Liver (tissue), 3 donors: ENCODE measurements at regions not wholly inside any gene's neighbourhood (a gene's known extent, or its start where the extent isn't known, plus 50 kb on each side); places are given as distances from the start of the nearest gene placed in this dataset.

Source experiments
- EGR1 ChIP-seq, 2 donors: IDR thresholded peaks; 2 replicates each; pipeline ENCODE4 v1.6.1; 2016 to 2018; ENCODE audit warnings: antibody characterized with exemption in 2 of 2, low read depth in 2 of 2
- FOXA1 ChIP-seq: IDR thresholded peaks from 2 replicates; pipeline ENCODE4 v1.6.1; 2016; ENCODE audit warnings: antibody characterized with exemption
- FOXA2 ChIP-seq: IDR thresholded peaks from 2 replicates; pipeline ENCODE4 v1.6.1; 2016; ENCODE audit warnings: antibody characterized with exemption
- GABPA ChIP-seq, 2 donors: IDR thresholded peaks in 1 of 2; conservative IDR thresholded peaks in 1 of 2; 2 replicates each; pipeline ENCODE4 v1.6.1; 2016; ENCODE audit warnings: antibody characterized with exemption in 2 of 2, mild to moderate bottlenecking in 1 of 2, moderate library complexity in 1 of 2
- HNF4G ChIP-seq: IDR thresholded peaks from 2 replicates; pipeline ENCODE4 v1.6.1; 2016; ENCODE audit warnings: antibody characterized with exemption
- JUND ChIP-seq, 2 donors: IDR thresholded peaks; 2 replicates each; pipeline ENCODE4 v1.6.1; 2016; ENCODE audit warnings: antibody characterized with exemption in 2 of 2
- RAD21 ChIP-seq, 2 donors: IDR thresholded peaks; 2 replicates each; pipeline ENCODE4 v1.6.1; 2016; ENCODE audit warnings: antibody characterized with exemption in 2 of 2, mild to moderate bottlenecking in 2 of 2
- SP1 ChIP-seq: IDR thresholded peaks from 2 replicates; pipeline ENCODE4 v1.6.1; 2018; ENCODE audit warnings: antibody characterized with exemption, mild to moderate bottlenecking
- TAF1 ChIP-seq: conservative IDR thresholded peaks from 2 replicates; pipeline ENCODE4 v1.6.1; 2016; ENCODE audit warnings: antibody characterized with exemption, mild to moderate bottlenecking
- YY1 ChIP-seq: IDR thresholded peaks from 2 replicates; pipeline ENCODE4 v1.6.1; 2016; ENCODE audit warnings: antibody characterized with exemption, mild to moderate bottlenecking
- TF ChIP-seq, protein P1 (sequence below): fragments of 150-350 bp; IDR thresholded peaks from 2 replicates; pipeline ENCODE4 v1.5.1; 2017; ENCODE audit warnings: improper control_type of control experiment, low read depth, low read length; ENCODE audit not compliant: missing input control
- TF ChIP-seq, protein P2 (sequence below): IDR thresholded peaks from 2 replicates; pipeline ENCODE4 v1.6.1; 2016; ENCODE audit warnings: antibody characterized with exemption
- TF ChIP-seq, protein P3 (sequence below): IDR thresholded peaks from 2 replicates; pipeline ENCODE4 v1.6.1; 2016; ENCODE audit warnings: antibody characterized with exemption, mild to moderate bottlenecking
- TF ChIP-seq, protein P4 (sequence below): IDR thresholded peaks from 2 replicates; pipeline ENCODE4 v1.6.1; 2016; ENCODE audit warnings: antibody characterized with exemption
- donor health status: healthy.
- donor health status: healthy.

DNA sequence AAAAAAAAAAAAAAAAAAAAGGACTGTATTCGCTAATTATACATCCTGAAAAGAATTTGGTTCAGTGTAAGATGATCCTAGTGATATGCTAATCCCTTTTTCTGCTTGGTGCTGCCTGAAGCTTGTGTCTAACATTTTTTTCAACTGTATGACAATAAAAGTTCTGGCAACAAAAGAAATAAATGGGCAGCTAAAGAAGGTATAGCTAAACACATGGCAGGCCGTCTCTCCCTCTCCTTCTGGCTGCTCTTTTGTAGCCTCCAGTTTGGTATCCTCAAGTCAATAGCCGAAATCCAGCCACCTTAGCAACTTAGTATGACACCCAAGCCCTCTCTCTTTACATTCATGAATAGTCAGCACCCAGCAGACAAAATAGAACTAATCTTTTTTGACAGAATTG lies 198.3 kb upstream of the OTX2 start:
- TF ChIP-seq JUND (IDR thresholded peaks at IDR 0.05) = no peak
- no peak for TF ChIP-seq GABPA (IDR thresholded peaks at IDR 0.05 in 1 of 2, conservative IDR thresholded peaks at IDR 0.05 in 1 of 2)
- TF ChIP-seq, protein P1, sequence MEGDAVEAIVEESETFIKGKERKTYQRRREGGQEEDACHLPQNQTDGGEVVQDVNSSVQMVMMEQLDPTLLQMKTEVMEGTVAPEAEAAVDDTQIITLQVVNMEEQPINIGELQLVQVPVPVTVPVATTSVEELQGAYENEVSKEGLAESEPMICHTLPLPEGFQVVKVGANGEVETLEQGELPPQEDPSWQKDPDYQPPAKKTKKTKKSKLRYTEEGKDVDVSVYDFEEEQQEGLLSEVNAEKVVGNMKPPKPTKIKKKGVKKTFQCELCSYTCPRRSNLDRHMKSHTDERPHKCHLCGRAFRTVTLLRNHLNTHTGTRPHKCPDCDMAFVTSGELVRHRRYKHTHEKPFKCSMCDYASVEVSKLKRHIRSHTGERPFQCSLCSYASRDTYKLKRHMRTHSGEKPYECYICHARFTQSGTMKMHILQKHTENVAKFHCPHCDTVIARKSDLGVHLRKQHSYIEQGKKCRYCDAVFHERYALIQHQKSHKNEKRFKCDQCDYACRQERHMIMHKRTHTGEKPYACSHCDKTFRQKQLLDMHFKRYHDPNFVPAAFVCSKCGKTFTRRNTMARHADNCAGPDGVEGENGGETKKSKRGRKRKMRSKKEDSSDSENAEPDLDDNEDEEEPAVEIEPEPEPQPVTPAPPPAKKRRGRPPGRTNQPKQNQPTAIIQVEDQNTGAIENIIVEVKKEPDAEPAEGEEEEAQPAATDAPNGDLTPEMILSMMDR = no peak
- TF ChIP-seq, protein P2, sequence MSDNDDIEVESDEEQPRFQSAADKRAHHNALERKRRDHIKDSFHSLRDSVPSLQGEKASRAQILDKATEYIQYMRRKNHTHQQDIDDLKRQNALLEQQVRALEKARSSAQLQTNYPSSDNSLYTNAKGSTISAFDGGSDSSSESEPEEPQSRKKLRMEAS = no peak
- no peak for TF ChIP-seq TAF1
- TF ChIP-seq EGR1 (IDR thresholded peaks at IDR 0.05; ENCODE audit: low read depth in 2 of 2) = no peak
- TF ChIP-seq FOXA1 = no peak
- no peak for TF ChIP-seq YY1
- TF ChIP-seq FOXA2 = no peak
- TF ChIP-seq RAD21 (IDR thresholded peaks at IDR 0.05) = no peak
- TF ChIP-seq, protein P3, sequence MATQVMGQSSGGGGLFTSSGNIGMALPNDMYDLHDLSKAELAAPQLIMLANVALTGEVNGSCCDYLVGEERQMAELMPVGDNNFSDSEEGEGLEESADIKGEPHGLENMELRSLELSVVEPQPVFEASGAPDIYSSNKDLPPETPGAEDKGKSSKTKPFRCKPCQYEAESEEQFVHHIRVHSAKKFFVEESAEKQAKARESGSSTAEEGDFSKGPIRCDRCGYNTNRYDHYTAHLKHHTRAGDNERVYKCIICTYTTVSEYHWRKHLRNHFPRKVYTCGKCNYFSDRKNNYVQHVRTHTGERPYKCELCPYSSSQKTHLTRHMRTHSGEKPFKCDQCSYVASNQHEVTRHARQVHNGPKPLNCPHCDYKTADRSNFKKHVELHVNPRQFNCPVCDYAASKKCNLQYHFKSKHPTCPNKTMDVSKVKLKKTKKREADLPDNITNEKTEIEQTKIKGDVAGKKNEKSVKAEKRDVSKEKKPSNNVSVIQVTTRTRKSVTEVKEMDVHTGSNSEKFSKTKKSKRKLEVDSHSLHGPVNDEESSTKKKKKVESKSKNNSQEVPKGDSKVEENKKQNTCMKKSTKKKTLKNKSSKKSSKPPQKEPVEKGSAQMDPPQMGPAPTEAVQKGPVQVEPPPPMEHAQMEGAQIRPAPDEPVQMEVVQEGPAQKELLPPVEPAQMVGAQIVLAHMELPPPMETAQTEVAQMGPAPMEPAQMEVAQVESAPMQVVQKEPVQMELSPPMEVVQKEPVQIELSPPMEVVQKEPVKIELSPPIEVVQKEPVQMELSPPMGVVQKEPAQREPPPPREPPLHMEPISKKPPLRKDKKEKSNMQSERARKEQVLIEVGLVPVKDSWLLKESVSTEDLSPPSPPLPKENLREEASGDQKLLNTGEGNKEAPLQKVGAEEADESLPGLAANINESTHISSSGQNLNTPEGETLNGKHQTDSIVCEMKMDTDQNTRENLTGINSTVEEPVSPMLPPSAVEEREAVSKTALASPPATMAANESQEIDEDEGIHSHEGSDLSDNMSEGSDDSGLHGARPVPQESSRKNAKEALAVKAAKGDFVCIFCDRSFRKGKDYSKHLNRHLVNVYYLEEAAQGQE = no peak
- no peak for TF ChIP-seq SP1
- TF ChIP-seq, protein P4, sequence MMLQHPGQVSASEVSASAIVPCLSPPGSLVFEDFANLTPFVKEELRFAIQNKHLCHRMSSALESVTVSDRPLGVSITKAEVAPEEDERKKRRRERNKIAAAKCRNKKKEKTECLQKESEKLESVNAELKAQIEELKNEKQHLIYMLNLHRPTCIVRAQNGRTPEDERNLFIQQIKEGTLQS = no peak
- no peak for TF ChIP-seq HNF4G
